H1 (cell line): ENCODE measurements at regions not wholly inside any gene's neighbourhood (a gene's known extent, or its start where the extent isn't known, plus 50 kb on each side); places are given as distances from the start of the nearest gene placed in this dataset.

Experiments
- BCL11A ChIP-seq, 2 experiments: IDR thresholded peaks; one replicate each; pipeline ENCODE4 v1.6.1; 2011; ENCODE audit warnings: low read depth in 2 of 2, low read length in 2 of 2, mild to moderate bottlenecking in 2 of 2
- CHD7 ChIP-seq: fragments of 300-600 bp; sonication (generic); IDR thresholded peaks from 2 replicates; pipeline ENCODE4 v1.7.1; 2012; ENCODE audit warnings: low read length, moderate library complexity, mild to moderate bottlenecking, inconsistent platforms; ENCODE audit not compliant: insufficient replicate concordance
- CTCF ChIP-seq, 3 experiments: IDR thresholded peaks; 1 replicate in 2 of 3; 2 replicates in 1 of 3; pipeline versions ENCODE4 v1.5.1 to v1.6.1; 2011; ENCODE audit warnings: low read length in 3 of 3, mild to moderate bottlenecking in 3 of 3, inconsistent platforms in 2 of 3, low read depth in 1 of 3, moderate library complexity in 1 of 3; ENCODE audit not compliant: insufficient read depth in 1 of 3; ENCODE audit errors: control extremely low read depth in 1 of 3
- EZH2 ChIP-seq: fragments of 200-600 bp; sonication (generic); IDR thresholded peaks from 2 replicates; pipeline ENCODE4 v1.7.1; 2012; ENCODE audit warnings: low read depth, mild to moderate bottlenecking, moderate library complexity, low read length, inconsistent platforms; ENCODE audit not compliant: severe bottlenecking
- KDM1A ChIP-seq: fragments of 200-600, 300-600 bp; sonication (generic); IDR thresholded peaks from 2 replicates; pipeline ENCODE4 v1.7.1; 2016; ENCODE audit warnings: mild to moderate bottlenecking, low read length, borderline replicate concordance
- MAFK ChIP-seq: IDR thresholded peaks from 2 replicates; pipeline ENCODE4 v1.6.1; 2012; ENCODE audit warnings: low read depth, mild to moderate bottlenecking, improper control_type of control experiment, low read length
- POLR2A ChIP-seq, 2 experiments: IDR thresholded peaks; 1 replicate in 1 of 2; 2 replicates in 1 of 2; pipeline ENCODE4 v1.6.1; 2011; ENCODE audit warnings: low read depth in 2 of 2, low read length in 2 of 2, mild to moderate bottlenecking in 2 of 2; ENCODE audit errors: control extremely low read depth in 1 of 2
- TCF12 ChIP-seq: IDR thresholded peaks from 2 replicates; pipeline ENCODE4 v1.6.1; 2011; ENCODE audit warnings: low read depth, mild to moderate bottlenecking, low read length

- TF ChIP-seq CTCF (IDR thresholded peaks at IDR 0.05; ENCODE audit: control extremely low read depth in 1 of 3, insufficient read depth in 1 of 3, low read depth in 1 of 3, low read length in 3 of 3) (no peak), POLR2A (IDR thresholded peaks at IDR 0.05; ENCODE audit: control extremely low read depth in 1 of 2, low read depth in 2 of 2, low read length in 2 of 2) (no peak), KDM1A (no peak), EZH2 (no peak), BCL11A (IDR thresholded peaks at IDR 0.05; ENCODE audit: low read depth in 2 of 2, low read length in 2 of 2) (no peak), TCF12 (no peak), CHD7 (no peak), MAFK (no peak)
Measured at GRCh38 chr1:228884615-228885566, 149.6 kb downstream of the RHOU start.
